ENCODE measurements at regions not wholly inside any gene's neighbourhood (a gene's known extent, or its start where the extent isn't known, plus 50 kb on each side); places are given as distances from the start of the nearest gene placed in this dataset.

DNA sequence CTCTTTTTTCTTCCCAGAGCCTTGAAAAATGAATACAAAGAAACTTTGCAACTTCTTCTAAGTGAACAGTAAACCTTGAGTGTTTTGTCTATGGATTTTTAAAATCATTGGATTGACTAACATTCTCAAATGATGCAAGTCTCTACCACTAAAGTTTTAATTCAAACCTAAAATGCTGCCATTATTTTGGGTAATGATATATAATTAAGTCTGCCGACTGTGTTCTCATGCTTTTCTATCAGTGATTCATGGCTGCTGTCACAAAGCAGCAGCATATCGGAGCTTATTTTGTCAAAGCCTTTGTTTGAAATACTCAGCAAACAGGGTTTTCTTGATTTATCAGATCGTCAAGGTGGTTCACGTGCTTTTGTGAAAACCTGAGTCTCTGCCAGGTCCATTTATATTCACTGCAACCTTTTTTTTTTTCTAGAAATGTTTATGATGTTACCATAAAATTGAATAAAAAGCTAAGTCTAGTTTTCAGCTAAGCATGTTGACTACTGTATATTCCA is 96.3 kb downstream of the GJA1 start:
- TF ChIP-seq FOXP2 (optimal IDR thresholded peaks at IDR 0.05; ENCODE audit: borderline replicate concordance, extremely low read depth, extremely low read length, insufficient read depth) = no peak
- no peak for TF ChIP-seq POLR2AphosphoS5 (IDR thresholded peaks at IDR 0.05; ENCODE audit: low read depth, low read length)
- no peak for TF ChIP-seq REST (IDR thresholded peaks at IDR 0.05; ENCODE audit: insufficient read depth in 1 of 2, low read depth in 2 of 2, low read length in 2 of 2)
- no peak for TF ChIP-seq TAF1 (IDR thresholded peaks at IDR 0.05; ENCODE audit: borderline replicate concordance, insufficient read depth, low read length)
- no peak for TF ChIP-seq SIN3A (IDR thresholded peaks at IDR 0.05; ENCODE audit: borderline replicate concordance, insufficient read depth, low read length)

- no peak for TF ChIP-seq SIN3A (IDR thresholded peaks at IDR 0.05; ENCODE audit: borderline replicate concordance, insufficient read depth, low read length)
- no peak for TF ChIP-seq REST (IDR thresholded peaks at IDR 0.05; ENCODE audit: insufficient read depth in 1 of 2, low read depth in 2 of 2, low read length in 2 of 2)
- no peak for TF ChIP-seq POLR2AphosphoS5 (IDR thresholded peaks at IDR 0.05; ENCODE audit: low read depth, low read length)
- TF ChIP-seq FOXP2 (optimal IDR thresholded peaks at IDR 0.05; ENCODE audit: borderline replicate concordance, extremely low read depth, extremely low read length, insufficient read depth) = no peak
- TF ChIP-seq TAF1 (IDR thresholded peaks at IDR 0.05; ENCODE audit: borderline replicate concordance, insufficient read depth, low read length) = no peak
Observed at GRCh38 chr6:121533321-121533841, 97.9 kb downstream of the GJA1 start.

GRCh38 chr6:121535777-121536176 is 100.3 kb downstream of the GJA1 start:
- no peak for TF ChIP-seq POLR2AphosphoS5 (IDR thresholded peaks at IDR 0.05; ENCODE audit: low read depth, low read length)
- no peak for TF ChIP-seq REST (IDR thresholded peaks at IDR 0.05; ENCODE audit: insufficient read depth in 1 of 2, low read depth in 2 of 2, low read length in 2 of 2)
- TF ChIP-seq TAF1 (IDR thresholded peaks at IDR 0.05; ENCODE audit: borderline replicate concordance, insufficient read depth, low read length) = no peak
- TF ChIP-seq FOXP2 (optimal IDR thresholded peaks at IDR 0.05; ENCODE audit: borderline replicate concordance, extremely low read depth, extremely low read length, insufficient read depth) = no peak
- TF ChIP-seq SIN3A (IDR thresholded peaks at IDR 0.05; ENCODE audit: borderline replicate concordance, insufficient read depth, low read length) = no peak

GRCh38 chr6:121536345-121536744 is 100.9 kb downstream of the GJA1 start:
- TF ChIP-seq SIN3A (IDR thresholded peaks at IDR 0.05; ENCODE audit: borderline replicate concordance, insufficient read depth, low read length) (no peak), TAF1 (IDR thresholded peaks at IDR 0.05; ENCODE audit: borderline replicate concordance, insufficient read depth, low read length) (no peak), FOXP2 (optimal IDR thresholded peaks at IDR 0.05; ENCODE audit: borderline replicate concordance, extremely low read depth, extremely low read length, insufficient read depth) (no peak), POLR2AphosphoS5 (IDR thresholded peaks at IDR 0.05; ENCODE audit: low read depth, low read length) (no peak), REST (IDR thresholded peaks at IDR 0.05; ENCODE audit: insufficient read depth in 1 of 2, low read depth in 2 of 2, low read length in 2 of 2) (no peak)

Data from PFSK-1 (cell line).